HEK293 (cell line): ENCODE measurements at regions not wholly inside any gene's neighbourhood (a gene's known extent, or its start where the extent isn't known, plus 50 kb on each side); places are given as distances from the start of the nearest gene placed in this dataset.

ENCODE experiments used
- CTCF ChIA-PET: fragments of 350-600 bp; formaldehyde crosslinking; extraction: SDS; loops from one replicate; lab custom pipeline; 2021; ENCODE audit warnings: antibody characterized with exemption; lab: Yijun Ruan, JAX
- POLR2A ChIA-PET: fragments of 300-600 bp; formaldehyde crosslinking; extraction: SDS; loops from one replicate; lab custom pipeline; 2020; ENCODE audit warnings: antibody characterized with exemption, inconsistent platforms; lab: Yijun Ruan, JAX
- H3K27ac ChIP-seq: fragments of 200-500 bp; sonication (Bioruptor generic); 2 replicates; pipeline ENCODE4 v1.5.1; 2014; ENCODE audit warnings: low read depth, low read length, control low read depth, inconsistent platforms; ENCODE audit errors: extremely low read depth
- H3K36me3 ChIP-seq, 2 experiments: fragments of 200-500 bp in 1 of 2; sonication (Bioruptor generic) in 1 of 2; 1 replicate in 1 of 2; 2 replicates in 1 of 2; pipeline ENCODE4 v1.5.1; 2014 to 2017; ENCODE audit warnings: inconsistent platforms in 2 of 2, low read length in 2 of 2; ENCODE audit not compliant: control insufficient read depth in 2 of 2, insufficient read depth in 1 of 2
- H3K4me1 ChIP-seq: fragments of 200-500 bp; sonication (Bioruptor generic); 2 replicates; pipeline ENCODE4 v1.5.1; 2014; ENCODE audit warnings: mild to moderate bottlenecking, low read length, inconsistent platforms; ENCODE audit not compliant: control insufficient read depth, insufficient read depth
- H3K4me3 ChIP-seq: 2 replicates; pipeline ENCODE4 v1.5.1; 2011; ENCODE audit warnings: low read depth, mild to moderate bottlenecking, control low read depth, low read length, moderate library complexity
- H3K9me3 ChIP-seq: fragments of 200-500 bp; sonication (Bioruptor generic); 2 replicates; pipeline ENCODE4 v1.5.1; 2014; ENCODE audit warnings: low read depth, low read length, inconsistent platforms; ENCODE audit not compliant: control insufficient read depth, insufficient read depth
- HOXC10 ChIP-seq: sonication (generic); formaldehyde crosslinking; IDR thresholded peaks from 2 replicates; pipeline ENCODE4 v1.8.1; 2023; ENCODE audit warnings: mild to moderate bottlenecking, missing genetic modification reagents
- SCRT1 ChIP-seq: fragments of 450-650 bp; formaldehyde crosslinking; IDR thresholded peaks from 2 replicates; pipeline ENCODE4 v1.5.1; 2016; ENCODE audit warnings: missing biosample characterization, missing genetic modification characterization, borderline replicate concordance
- ZBTB10 ChIP-seq: fragments of 450-650 bp; formaldehyde crosslinking; IDR thresholded peaks from 2 replicates; pipeline ENCODE4 v1.5.1; 2016; ENCODE audit warnings: missing biosample characterization, missing genetic modification characterization
- ZBTB21 ChIP-seq: fragments of 450-650 bp; formaldehyde crosslinking; IDR thresholded peaks from 2 replicates; pipeline ENCODE4 v1.5.1; 2017; ENCODE audit warnings: missing biosample characterization, missing genetic modification characterization
- ZBTB8A ChIP-seq: fragments of 450-650 bp; formaldehyde crosslinking; IDR thresholded peaks from 2 replicates; pipeline ENCODE4 v1.5.1; 2016; ENCODE audit warnings: missing biosample characterization, missing genetic modification characterization
- ZEB2 ChIP-seq: fragments of 450-650 bp; formaldehyde crosslinking; IDR thresholded peaks from 2 replicates; pipeline ENCODE4 v1.5.1; 2016; ENCODE audit warnings: missing biosample characterization, missing genetic modification characterization
- ZFP41 ChIP-seq: fragments of 450-650 bp; formaldehyde crosslinking; IDR thresholded peaks from 2 replicates; pipeline ENCODE4 v1.5.1; 2016; ENCODE audit warnings: missing biosample characterization, missing genetic modification characterization, borderline replicate concordance
- ZNF214 ChIP-seq: fragments of 450-650 bp; formaldehyde crosslinking; IDR thresholded peaks from 2 replicates; pipeline ENCODE4 v1.5.1; 2017; ENCODE audit warnings: missing biosample characterization, mild to moderate bottlenecking, missing genetic modification characterization, borderline replicate concordance
- ZNF239 ChIP-seq: fragments of 450-650 bp; formaldehyde crosslinking; IDR thresholded peaks from 2 replicates; pipeline ENCODE4 v1.5.1; 2016; ENCODE audit warnings: missing biosample characterization, missing genetic modification characterization
- ZNF324 ChIP-seq: fragments of 450-650 bp; formaldehyde crosslinking; IDR thresholded peaks from 2 replicates; pipeline ENCODE4 v1.5.1; 2016; ENCODE audit warnings: missing biosample characterization, missing genetic modification characterization
- ZNF362 ChIP-seq: fragments of 450-650 bp; formaldehyde crosslinking; IDR thresholded peaks from 2 replicates; pipeline ENCODE4 v1.5.1; 2016; ENCODE audit warnings: missing biosample characterization, missing genetic modification characterization
- ZNF449 ChIP-seq: fragments of 450-650 bp; formaldehyde crosslinking; IDR thresholded peaks from 2 replicates; pipeline ENCODE4 v1.5.1; 2017; ENCODE audit warnings: missing biosample characterization, mild to moderate bottlenecking, missing genetic modification characterization, moderate library complexity
- ZNF48 ChIP-seq: fragments of 450-650 bp; formaldehyde crosslinking; IDR thresholded peaks from 2 replicates; pipeline ENCODE4 v1.5.1; 2016; ENCODE audit warnings: missing biosample characterization, missing genetic modification characterization
- ZNF521 ChIP-seq: fragments of 450-650 bp; formaldehyde crosslinking; IDR thresholded peaks from 2 replicates; pipeline ENCODE4 v1.5.1; 2017; ENCODE audit warnings: missing biosample characterization, mild to moderate bottlenecking, missing genetic modification characterization
- ZNF530 ChIP-seq: fragments of 450-650 bp; formaldehyde crosslinking; IDR thresholded peaks from 2 replicates; pipeline ENCODE4 v1.5.1; 2016; ENCODE audit warnings: low read depth, missing biosample characterization, missing genetic modification characterization
- ZNF701 ChIP-seq: fragments of 450-650 bp; formaldehyde crosslinking; IDR thresholded peaks from 2 replicates; pipeline ENCODE4 v1.5.1; 2016; ENCODE audit warnings: missing biosample characterization, missing genetic modification characterization
- ZSCAN23 ChIP-seq: fragments of 450-650 bp; formaldehyde crosslinking; IDR thresholded peaks from 2 replicates; pipeline ENCODE4 v1.5.1; 2016; ENCODE audit warnings: missing biosample characterization, missing genetic modification characterization
- ZXDB ChIP-seq: fragments of 450-650 bp; formaldehyde crosslinking; IDR thresholded peaks from 2 replicates; pipeline ENCODE4 v1.5.1; 2016; ENCODE audit warnings: missing biosample characterization, missing genetic modification characterization
- TF ChIP-seq, protein P1 (sequence below): fragments of 450-650 bp; formaldehyde crosslinking; IDR thresholded peaks from 2 replicates; pipeline ENCODE4 v1.5.1; 2017; ENCODE audit warnings: missing biosample characterization, missing genetic modification characterization
- TF ChIP-seq, protein P2 (sequence below): fragments of 450-650 bp; formaldehyde crosslinking; IDR thresholded peaks from 2 replicates; pipeline ENCODE4 v1.5.1; 2016; ENCODE audit warnings: missing biosample characterization, missing genetic modification characterization
- TF ChIP-seq, protein P3 (sequence below): fragments of 450-650 bp; formaldehyde crosslinking; IDR thresholded peaks from 2 replicates; pipeline ENCODE4 v1.5.1; 2016; ENCODE audit warnings: missing biosample characterization, missing genetic modification characterization

DNA sequence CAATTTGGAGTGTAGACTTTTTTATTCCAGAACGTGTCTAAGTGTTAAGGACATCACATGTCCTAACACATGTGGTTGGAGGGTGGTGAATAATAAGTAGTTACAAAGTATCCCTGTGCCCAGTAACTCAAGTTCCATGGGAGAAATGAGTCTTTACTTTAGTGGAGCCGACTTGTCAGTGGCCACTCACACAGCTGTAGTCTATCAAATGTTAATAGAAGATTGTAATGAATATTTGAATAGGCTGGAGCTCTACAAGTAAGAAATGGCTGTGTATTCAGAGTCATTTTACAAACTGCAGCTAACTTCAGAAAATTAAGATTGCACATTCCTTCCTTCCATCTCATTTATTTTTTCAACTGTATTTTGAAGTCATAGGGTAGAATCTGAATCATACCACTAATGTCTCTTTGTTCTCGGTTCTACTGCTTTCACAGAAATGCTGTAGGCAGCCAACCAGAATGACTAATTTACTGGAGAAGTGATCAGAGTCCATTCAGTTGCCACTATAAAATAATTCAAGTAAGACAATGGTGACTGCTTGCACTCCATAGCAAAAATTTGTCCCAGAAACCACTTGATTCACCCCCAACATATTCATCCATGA, 394.8 kb downstream of the NR2F1-AS1 start (continued):
- TF ChIP-seq, protein P1, sequence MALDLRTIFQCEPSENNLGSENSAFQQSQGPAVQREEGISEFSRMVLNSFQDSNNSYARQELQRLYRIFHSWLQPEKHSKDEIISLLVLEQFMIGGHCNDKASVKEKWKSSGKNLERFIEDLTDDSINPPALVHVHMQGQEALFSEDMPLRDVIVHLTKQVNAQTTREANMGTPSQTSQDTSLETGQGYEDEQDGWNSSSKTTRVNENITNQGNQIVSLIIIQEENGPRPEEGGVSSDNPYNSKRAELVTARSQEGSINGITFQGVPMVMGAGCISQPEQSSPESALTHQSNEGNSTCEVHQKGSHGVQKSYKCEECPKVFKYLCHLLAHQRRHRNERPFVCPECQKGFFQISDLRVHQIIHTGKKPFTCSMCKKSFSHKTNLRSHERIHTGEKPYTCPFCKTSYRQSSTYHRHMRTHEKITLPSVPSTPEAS (tag by site-specific recombination): no peak
- TF ChIP-seq ZNF214 (tag by site-specific recombination) (no peak), ZBTB10 (tag by site-specific recombination) (no peak), ZSCAN23 (no peak)
- TF ChIP-seq, all 188 proteins: peak for 0

DNA sequence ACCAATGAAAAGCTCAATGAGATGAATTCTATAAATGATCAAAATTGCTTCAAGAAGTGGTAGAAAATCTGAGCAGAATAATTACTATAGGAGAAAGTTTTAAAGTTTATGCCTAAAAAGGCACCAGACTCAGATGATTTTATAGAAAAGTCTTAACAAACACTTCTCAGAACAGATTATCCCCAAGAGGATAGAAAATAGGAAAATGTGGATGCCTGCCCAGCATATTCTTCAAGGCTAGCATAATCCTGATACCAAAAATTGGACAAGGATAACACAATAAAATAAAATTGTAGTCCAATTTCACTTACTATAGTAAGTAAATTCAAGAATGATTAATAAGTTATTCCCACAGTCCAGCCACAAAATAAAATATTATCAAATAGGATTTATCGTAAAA, 397.0 kb downstream of the NR2F1-AS1 start:
- POLR2A ChIA-PET: no interaction called here
- H3K27ac ChIP-seq: no peak overlapping the region
- H3K9me3 ChIP-seq: peaks cover 3% of the 10 kb centered on the region; the same call in 1 of the 2 replicates
- no peaks in the 10 kb centered on the region for H3K36me3 ChIP-seq
- H3K4me1 ChIP-seq: no peaks in the 10 kb centered on the region
- H3K4me3 ChIP-seq: no peak overlapping the region
- CTCF ChIA-PET: interaction anchor here (0.7 kb wide), 2 partner anchors 41 to 275 kb away, joined by 3 read pairs; no protein-coding TSS in a partner anchor
- TF ChIP-seq ZNF362 (tag by site-specific recombination): no peak
- TF ChIP-seq ZNF530 (tag by site-specific recombination): no peak
- no peak for TF ChIP-seq ZBTB8A (tag by site-specific recombination)
- TF ChIP-seq ZNF324 (tag by site-specific recombination): no peak
- TF ChIP-seq SCRT1 (tag by site-specific recombination): no peak
- TF ChIP-seq ZNF521 (tag by site-specific recombination): no peak
- TF ChIP-seq ZNF449: no peak
- TF ChIP-seq ZEB2 (tag by site-specific recombination): no peak

GRCh38 chr5:93179466-93179865, 401.6 kb downstream of the NR2F1-AS1 start:
- Histone ChIP-seq H3K9me3 (peaks cover 3% of the 10 kb centered on the region; the same call in 1 of the 2 replicates), H3K36me3 (no peaks in the 10 kb centered on the region), H3K4me1 (no peaks in the 10 kb centered on the region), H3K27ac (no peak overlapping the region), H3K4me3 (no peak overlapping the region)
- ChIA-PET POLR2A (no interaction called here), CTCF (no interaction called here)
- TF ChIP-seq, protein P2, sequence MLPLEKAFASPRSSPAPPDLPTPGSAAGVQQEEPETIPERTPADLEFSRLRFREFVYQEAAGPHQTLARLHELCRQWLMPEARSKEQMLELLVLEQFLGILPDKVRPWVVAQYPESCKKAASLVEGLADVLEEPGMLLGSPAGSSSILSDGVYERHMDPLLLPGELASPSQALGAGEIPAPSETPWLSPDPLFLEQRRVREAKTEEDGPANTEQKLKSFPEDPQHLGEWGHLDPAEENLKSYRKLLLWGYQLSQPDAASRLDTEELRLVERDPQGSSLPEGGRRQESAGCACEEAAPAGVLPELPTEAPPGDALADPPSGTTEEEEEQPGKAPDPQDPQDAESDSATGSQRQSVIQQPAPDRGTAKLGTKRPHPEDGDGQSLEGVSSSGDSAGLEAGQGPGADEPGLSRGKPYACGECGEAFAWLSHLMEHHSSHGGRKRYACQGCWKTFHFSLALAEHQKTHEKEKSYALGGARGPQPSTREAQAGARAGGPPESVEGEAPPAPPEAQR: no peak
- no peak for TF ChIP-seq ZNF48 (tag by site-specific recombination)
- TF ChIP-seq ZNF521 (tag by site-specific recombination): no peak
- TF ChIP-seq ZNF239: no peak
- no peak for TF ChIP-seq ZFP41 (tag by site-specific recombination)
- TF ChIP-seq HOXC10 (CRISPR knock-in tag): no peak
- no peak for TF ChIP-seq ZNF701 (tag by site-specific recombination)
- TF ChIP-seq ZBTB21 (tag by site-specific recombination): no peak
- TF ChIP-seq, protein P3, sequence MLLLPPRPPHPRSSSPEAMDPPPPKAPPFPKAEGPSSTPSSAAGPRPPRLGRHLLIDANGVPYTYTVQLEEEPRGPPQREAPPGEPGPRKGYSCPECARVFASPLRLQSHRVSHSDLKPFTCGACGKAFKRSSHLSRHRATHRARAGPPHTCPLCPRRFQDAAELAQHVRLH (tag by site-specific recombination): no peak
- no peak for TF ChIP-seq ZXDB (tag by site-specific recombination)
- TF ChIP-seq ZBTB10 (tag by site-specific recombination): no peak
